Stimulated activated CD8-positive, alpha-beta memory T cell treated with anti-CD3 and anti-CD28 coated beads, Interleukin-7, amount 100 ng/mL, for 1 hour (primary cell): ENCODE measurements at regions not wholly inside any gene's neighbourhood (a gene's known extent, or its start where the extent isn't known, plus 50 kb on each side); places are given as distances from the start of the nearest gene placed in this dataset.

Source experiments
- DNase-seq, 2 donors: peaks; one replicate each; pipeline ENCODE4 v3.0.0-alpha.2; 2020; ENCODE audit warnings: low read depth in 2 of 2

GRCh38 chr2:196356332-196356731 is 185.0 kb upstream of the STK17B start:
- DNase-seq, result no peak

DNA sequence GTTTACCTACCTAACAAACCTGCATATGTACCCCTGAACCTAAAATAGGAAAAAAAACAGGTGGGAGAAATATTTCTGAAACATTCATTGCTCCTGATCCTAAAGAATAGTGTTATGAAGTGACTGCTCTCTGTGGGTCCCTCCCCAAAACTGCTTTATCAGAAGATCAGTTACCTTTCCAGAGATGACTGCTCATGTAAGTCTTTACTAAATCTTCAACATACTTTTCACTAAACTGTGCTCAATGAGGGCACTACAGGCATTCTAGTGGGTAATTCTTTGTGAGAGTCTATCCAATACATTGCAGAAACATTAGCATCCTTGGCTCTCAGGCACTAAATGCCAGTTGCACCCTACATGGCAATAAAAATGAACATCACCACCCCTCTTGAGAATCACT is 189.3 kb upstream of the STK17B start:
- DNase-seq, result no peak

DNA sequence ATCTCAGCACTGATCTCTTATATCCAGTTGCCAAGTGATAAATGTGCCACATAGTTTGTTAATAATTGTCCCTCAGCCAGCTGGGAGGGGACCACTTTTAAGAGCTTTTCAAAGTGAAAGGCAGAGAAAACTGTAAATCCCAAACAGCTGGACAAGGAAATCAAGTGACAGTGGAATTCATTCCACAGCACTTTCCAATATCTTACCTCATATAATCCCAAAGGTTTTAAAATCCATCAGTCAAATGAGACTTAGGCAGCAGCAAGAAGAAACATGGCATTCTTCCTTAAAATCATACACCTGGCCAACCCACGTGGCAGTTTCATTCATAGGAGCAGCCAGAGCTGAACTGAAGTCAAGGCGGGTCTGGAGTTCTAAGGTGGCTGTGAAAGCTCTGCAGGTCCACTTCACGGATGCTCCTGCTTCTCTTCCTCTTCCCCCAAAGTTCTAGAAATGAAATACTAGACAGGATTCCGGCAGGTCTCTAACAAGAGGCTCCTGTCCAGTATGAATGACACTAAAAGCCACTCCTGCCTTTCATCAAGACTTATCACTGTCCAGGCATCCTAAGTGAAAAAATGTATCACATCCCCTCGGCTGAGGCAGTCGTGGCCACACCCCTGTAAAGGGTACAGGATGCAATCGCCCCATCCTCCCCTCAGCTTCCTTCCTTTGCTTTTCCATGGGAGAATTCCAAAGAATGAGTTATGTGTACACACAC is 190.4 kb upstream of the STK17B start:
- no peak for DNase-seq

DNA sequence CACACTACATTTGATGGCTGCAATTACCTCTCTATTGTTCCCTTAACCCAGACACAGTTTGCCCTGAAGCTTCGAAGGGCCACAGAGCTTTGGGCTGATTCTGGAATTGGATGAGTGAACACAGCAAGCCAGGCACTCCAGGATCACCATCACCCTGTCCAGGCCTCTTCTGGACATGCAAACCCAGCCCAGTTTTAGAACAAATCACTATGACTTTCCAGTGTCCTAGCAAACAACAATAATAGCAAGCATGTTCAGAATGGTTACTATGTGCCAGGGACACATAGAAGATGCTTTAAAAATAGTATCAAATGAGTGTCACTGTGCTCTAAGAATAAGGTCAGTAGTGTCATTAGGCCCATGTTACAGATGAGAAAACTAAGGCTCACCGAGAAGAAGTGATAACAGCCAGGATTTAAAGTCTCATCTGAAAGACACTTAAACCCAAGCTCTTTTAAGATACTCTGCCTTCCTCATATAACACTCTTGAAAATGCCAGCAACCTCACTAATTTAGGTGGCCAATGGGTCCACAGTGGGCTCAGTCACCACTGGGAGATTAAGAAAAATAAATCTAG is 191.7 kb upstream of the STK17B start:
- DNase-seq, result no peak

DNA sequence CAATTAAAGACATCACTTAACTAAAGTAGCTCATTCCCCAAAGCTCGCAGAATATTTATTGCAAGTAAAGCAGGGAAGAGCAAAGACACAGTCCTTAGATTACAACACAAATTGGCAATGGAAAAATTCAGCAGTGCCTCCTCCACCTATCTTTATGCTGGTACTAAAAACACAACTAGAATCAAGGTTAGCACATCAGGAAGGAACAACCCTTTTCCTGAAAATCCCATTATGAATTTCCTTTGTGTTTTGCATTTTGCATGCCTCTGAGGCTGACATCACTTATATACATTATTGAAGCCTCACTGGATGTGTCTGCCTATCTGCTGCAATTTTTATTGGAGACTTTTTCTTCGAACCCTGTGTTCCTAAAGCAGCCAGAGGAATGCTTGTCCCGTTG is 193.8 kb upstream of the STK17B start:
- no peak for DNase-seq

DNA sequence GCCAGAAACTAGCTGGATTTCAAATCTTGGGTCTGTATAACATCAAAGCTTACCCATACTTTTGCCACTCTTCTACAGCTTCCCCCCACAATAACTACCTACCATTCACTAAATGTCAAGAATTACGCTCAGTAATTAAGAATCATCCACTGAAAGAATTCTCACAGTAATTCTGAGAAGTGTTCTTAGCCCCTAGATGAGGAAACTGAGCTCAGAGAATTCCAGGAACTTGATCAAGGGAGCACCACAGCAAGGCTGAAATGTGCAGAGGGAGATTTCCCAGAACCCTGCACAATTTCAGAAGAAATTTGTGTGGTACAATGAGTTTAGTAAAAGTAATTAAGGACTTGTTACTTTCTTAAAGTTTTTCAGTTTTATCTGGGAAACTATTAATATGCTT is 194.5 kb upstream of the STK17B start:
- DNase-seq, result no peak

DNA sequence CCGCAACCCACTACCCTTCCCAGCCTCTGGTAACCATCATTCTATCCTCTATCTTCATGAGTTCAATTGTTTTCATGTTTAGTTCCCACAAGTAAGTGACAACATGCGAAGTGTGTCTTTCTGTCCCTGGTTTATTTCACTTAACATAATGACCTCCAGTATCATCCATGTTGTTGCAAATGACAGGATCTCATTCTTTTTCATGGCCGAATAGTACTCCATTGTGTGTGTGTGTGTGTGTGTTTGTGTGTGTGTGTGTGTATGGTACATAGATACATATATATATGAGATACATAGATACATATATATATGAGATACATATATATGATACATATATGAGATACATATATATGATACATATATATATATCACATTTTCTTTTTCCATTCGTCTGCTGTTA is 196.3 kb upstream of the STK17B start:
- DNase-seq, result no peak

DNA sequence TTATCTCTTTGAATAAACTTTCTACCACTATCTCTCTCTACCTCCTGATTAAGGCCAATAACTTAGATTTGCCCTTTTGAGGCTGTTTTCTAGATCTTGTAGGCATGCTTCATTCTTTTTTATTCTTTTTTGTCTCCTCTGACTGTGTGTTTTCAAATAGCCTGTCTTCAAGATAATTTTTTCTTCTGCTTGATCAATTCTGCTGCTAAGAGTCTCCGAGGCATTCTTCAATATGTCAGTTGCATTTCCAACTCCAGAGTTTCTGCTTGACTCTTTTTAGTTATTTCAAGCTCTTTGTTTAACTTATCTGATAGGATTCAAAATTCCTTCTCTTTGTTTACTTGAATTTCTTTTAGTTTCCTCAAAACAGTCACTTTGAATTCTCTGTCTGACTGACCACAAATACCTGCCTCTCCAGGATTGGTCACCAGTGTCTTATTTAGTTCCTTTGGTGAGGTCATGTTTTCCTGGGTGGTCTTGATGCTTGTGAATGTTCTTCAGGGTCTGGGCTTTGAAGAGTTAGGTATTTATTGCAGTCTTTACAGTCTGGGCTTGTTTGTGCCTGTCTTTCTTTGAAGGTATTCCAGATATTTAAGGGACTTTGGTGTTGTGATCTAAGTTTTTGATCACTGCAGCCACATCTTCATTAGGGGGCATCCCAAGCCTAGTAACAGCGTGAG is 197.3 kb upstream of the STK17B start:
- no peak for DNase-seq

- DNase-seq, result no peak
These were observed 198.6 kb upstream of the STK17B start for GRCh38 chr2:196369967-196370366.

DNA sequence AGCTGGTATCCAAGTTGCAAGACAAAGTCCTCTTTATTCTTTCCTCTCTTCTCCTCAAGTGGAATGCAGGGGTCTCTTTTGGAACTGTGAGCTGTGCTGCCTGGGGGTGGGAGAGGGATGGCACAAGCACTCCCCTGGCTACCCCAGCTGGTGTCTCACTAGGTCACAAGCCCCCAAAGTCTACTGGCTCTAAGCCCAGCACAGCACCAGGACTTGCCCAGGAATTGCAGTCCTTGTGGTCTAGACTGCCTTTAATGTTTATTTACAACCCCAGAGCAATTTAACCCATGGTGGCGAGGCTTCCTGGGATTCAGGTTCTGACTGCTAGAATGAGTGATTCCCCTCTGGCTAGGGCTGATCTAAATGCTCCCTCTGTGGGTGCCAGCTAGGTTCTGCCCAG is 199.0 kb upstream of the STK17B start:
- no peak for DNase-seq

GRCh38 chr2:196372276-196372809 is 201.0 kb upstream of the STK17B start:
- no peak for DNase-seq

GRCh38 chr2:196372811-196373664 is 201.7 kb upstream of the STK17B start:
- DNase-seq, result no peak

DNA sequence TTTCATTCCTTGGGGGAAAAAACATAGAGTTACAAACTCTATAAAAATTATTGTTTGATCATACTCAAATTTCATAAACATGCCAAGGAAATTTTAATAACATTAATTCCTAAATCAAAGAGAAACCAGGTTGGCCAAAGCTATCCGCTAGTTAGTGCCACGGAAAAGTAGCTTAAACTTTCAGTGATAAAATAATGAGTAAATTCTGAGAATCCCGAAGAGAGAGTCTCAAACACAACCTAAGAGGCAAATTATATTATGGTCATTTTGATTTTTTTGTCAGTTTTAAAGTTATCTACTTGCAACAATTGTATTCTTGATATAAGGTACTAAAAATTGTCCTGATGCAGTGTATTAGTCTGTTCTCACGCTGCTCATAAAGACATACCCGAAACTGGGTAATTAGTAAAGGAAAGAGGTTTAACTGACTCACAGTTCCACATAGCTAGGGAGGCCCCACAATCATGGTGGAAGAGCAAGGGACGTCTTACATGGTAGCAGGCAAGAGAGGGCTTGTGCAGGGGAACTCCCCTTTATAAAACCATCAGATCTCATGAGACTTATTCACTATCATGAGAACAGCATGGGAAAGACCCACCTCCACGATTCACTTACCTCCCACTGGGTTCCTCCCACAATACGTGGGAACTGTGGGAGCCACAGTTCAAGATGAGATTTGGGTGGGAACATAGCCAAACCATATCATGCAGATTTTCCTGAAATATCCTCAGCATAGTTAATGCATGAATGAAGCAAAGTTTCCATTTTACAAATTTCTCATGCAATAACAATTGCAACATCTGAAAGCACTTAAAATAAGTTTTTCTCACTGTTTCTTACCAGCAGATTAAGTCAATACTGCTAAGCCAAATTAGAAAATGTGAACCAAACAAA is 205.9 kb upstream of the STK17B start:
- no peak for DNase-seq

GRCh38 chr2:196379600-196379999 is 208.2 kb upstream of the STK17B start:
- no peak for DNase-seq

DNA sequence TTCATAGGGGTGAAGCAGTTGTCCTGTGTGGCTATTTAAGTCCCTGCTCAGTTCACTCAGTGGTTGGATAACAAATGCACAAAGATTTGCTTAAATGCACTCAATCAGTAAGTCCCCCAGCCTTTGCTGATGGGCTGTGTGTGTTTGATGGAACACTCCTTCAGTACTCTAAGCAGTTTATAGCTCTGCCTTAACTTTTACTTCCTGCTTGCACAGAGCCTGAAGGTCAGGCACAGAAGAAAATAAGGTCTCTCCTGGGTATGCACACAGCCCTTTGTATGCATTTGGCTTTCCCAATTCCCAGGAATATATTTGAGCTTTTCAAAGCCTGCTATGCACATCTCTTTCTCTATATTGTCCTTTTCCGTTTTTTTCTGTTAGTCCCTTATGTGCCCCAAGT is 208.7 kb upstream of the STK17B start:
- DNase-seq, result no peak

- DNase-seq, result no peak
These were observed 209.2 kb upstream of the STK17B start for GRCh38 chr2:196380575-196380974.

DNA sequence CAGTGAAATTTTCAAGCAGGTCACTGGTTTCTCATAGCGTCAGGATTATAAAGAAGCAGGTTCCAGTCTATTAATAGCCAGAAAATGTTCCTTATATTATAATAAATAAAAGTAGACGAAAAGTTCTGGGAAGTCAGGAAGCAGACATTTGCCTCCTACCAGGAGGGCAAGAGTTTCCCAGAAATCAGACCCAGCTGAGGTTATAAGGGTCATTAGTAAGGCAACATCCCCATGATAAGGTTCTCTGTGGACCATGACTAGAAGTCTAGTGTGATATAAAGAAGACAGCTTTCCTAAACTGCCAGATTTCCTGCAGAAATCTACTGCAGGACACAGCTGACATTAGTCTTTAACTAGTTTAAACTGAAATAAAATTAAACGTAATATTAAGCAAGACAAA is 210.1 kb upstream of the STK17B start:
- no peak for DNase-seq

DNA sequence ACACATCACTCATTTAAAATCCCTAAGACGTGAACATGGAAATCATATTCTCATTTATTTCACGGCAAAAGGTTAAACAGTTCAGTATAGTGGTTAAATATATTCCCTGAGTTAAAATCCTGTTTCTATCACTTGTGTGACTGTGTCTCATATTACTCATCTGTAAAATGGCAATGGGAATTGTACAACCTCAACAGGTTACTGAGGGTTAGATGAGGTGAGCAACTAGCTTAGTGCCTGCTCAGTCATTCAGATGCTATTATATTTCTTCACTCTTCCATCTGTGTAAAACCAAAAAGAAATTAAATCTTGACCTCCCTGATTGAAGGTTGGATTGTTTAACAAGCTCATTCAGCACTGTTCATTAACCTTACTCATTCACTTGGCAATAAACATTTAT is 212.4 kb upstream of the STK17B start:
- DNase-seq, result no peak

GRCh38 chr2:196384729-196385128 is 213.4 kb upstream of the STK17B start:
- DNase-seq, result no peak

DNA sequence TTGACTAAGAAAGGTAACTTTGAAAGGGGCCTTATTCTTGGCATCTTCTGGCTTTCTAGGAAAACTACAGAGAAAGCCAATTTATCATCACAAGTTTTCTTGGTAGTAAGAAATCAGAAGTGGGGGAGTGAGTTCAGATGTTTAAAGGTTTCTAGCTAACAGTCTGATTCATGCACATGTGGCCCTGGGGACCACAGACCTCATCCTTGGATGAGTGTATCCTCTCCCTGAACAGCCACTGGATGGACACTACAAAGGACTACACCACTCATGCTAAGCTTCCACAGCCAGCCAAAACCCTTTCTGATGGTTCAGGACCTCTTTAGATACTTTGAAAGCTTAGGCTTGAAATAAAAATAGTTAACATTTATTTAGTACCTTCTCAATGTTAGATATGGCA is 218.3 kb upstream of the STK17B start:
- no peak for DNase-seq
